Fibroblast of mammary gland (primary cell): ENCODE measurements at regions not wholly inside any gene's neighbourhood (a gene's known extent, or its start where the extent isn't known, plus 50 kb on each side); places are given as distances from the start of the nearest gene placed in this dataset.

Experiments
- DNase-seq: peaks from one replicate; pipeline ENCODE4 v3.0.0-alpha.2; 2010; ENCODE audit warnings: low read depth
- H3K4me3 ChIP-seq: 2 replicates; pipeline ENCODE4 v1.5.1; 2011; ENCODE audit warnings: low read depth, mild to moderate bottlenecking, low read length, moderate library complexity; ENCODE audit not compliant: control insufficient read depth
- CTCF ChIP-seq: conservative IDR thresholded peaks from 2 replicates; pipeline ENCODE4 v1.5.1; 2011; ENCODE audit warnings: low read depth, low read length, inconsistent platforms; ENCODE audit not compliant: control insufficient read depth, insufficient read depth

GRCh38 chr11:71065841-71066240, 186.5 kb downstream of the SHANK2 start:
- no peak for DNase-seq
- no peak overlapping the region for H3K4me3 ChIP-seq
- no peak for TF ChIP-seq CTCF

GRCh38 chr11:71064702-71065515, 187.5 kb downstream of the SHANK2 start:
- DNase-seq: no peak
- H3K4me3 ChIP-seq: no peak overlapping the region
- TF ChIP-seq CTCF: no peak

- no peak for DNase-seq
- H3K4me3 ChIP-seq: no peak overlapping the region
Measured at GRCh38 chr11:71064183-71064582, 188.2 kb downstream of the SHANK2 start.

GRCh38 chr11:71063129-71063528, 189.2 kb downstream of the SHANK2 start:
- DNase-seq: no peak
- TF ChIP-seq CTCF: no peak
- H3K4me3 ChIP-seq: no peak overlapping the region

More at GRCh38 chr11:71064183-71064582, 188.2 kb downstream of the SHANK2 start:
- TF ChIP-seq CTCF: no peak

GRCh38 chr11:71062199-71062598, 190.2 kb downstream of the SHANK2 start:
- no peak overlapping the region for H3K4me3 ChIP-seq
- no peak for TF ChIP-seq CTCF
- no peak for DNase-seq

- H3K4me3 ChIP-seq: no peak overlapping the region
- no peak for TF ChIP-seq CTCF
- no peak for DNase-seq
Measured at GRCh38 chr11:71060391-71060791, 192.0 kb downstream of the SHANK2 start.
